ENCODE measurements at regions not wholly inside any gene's neighbourhood (a gene's known extent, or its start where the extent isn't known, plus 50 kb on each side); places are given as distances from the start of the nearest gene placed in this dataset.

DNA sequence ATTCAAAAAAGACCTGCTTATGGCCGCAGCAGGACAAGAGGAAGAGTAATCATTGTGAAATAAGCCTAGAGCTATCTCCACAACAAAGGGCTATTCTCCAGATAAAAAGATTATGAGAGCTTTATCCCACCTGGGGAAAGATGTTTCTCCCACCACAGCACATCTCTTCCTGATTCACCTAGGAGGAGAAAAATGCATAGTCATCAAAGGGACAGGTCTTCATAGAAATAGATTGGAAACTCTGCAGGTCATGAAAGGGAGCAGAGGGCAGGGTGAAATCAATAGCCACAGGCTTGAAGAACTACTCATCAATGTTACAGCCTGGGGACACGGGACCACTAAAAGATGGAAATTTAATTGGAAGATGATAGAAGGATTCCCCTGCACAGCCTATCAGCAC, 453.8 kb upstream of the TMEM132C start:
- TF ChIP-seq, protein P1, sequence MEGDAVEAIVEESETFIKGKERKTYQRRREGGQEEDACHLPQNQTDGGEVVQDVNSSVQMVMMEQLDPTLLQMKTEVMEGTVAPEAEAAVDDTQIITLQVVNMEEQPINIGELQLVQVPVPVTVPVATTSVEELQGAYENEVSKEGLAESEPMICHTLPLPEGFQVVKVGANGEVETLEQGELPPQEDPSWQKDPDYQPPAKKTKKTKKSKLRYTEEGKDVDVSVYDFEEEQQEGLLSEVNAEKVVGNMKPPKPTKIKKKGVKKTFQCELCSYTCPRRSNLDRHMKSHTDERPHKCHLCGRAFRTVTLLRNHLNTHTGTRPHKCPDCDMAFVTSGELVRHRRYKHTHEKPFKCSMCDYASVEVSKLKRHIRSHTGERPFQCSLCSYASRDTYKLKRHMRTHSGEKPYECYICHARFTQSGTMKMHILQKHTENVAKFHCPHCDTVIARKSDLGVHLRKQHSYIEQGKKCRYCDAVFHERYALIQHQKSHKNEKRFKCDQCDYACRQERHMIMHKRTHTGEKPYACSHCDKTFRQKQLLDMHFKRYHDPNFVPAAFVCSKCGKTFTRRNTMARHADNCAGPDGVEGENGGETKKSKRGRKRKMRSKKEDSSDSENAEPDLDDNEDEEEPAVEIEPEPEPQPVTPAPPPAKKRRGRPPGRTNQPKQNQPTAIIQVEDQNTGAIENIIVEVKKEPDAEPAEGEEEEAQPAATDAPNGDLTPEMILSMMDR (IDR thresholded peaks at IDR 0.05) = no peak
- TF ChIP-seq EZH2 (IDR thresholded peaks at IDR 0.05; ENCODE audit: borderline replicate concordance, insufficient read depth, low read depth, low read length, poor library complexity, severe bottlenecking) = no peak

Data from B cell (primary cell).